ENCODE measurements at regions not wholly inside any gene's neighbourhood (a gene's known extent, or its start where the extent isn't known, plus 50 kb on each side); places are given as distances from the start of the nearest gene placed in this dataset.

DNA sequence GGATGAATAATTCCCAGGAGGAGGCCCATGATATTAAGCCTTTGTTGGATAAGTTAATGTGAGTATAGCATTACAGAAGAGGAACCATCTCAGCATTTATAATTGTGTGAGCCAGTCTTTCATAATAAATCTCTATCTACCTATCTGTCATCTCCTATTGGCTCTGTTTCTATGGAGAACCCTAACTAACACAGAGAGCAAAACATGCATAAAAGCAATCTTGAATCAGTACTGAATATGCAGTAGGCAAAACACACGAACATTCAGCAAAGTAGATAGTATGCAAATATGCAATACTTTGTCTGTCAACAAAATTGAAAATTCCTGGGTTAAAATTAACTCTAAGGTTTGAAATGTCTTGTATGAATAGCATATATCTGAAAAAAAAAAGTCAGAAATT is 966.3 kb downstream of the DIAPH3 start:
- WGBS, 2 donors, result 61 to 69% methylated on average over 1 of the region's 1 CpG
- no peak overlapping the region for H3K4me3 ChIP-seq
- ATAC-seq, result no peak
- peaks cover 8% of the 10 kb centered on the region for H3K4me1 ChIP-seq
- no peak overlapping the region for H3K27ac ChIP-seq
- H3K36me3 ChIP-seq (replicated peaks in 1 of 2; ENCODE audit: insufficient read depth in 1 of 2, low read depth in 2 of 2), result no peaks in the 10 kb centered on the region
- no peaks in the 10 kb centered on the region for H3K27me3 ChIP-seq
- DNase-seq, result no peak
- TF ChIP-seq, protein P1, sequence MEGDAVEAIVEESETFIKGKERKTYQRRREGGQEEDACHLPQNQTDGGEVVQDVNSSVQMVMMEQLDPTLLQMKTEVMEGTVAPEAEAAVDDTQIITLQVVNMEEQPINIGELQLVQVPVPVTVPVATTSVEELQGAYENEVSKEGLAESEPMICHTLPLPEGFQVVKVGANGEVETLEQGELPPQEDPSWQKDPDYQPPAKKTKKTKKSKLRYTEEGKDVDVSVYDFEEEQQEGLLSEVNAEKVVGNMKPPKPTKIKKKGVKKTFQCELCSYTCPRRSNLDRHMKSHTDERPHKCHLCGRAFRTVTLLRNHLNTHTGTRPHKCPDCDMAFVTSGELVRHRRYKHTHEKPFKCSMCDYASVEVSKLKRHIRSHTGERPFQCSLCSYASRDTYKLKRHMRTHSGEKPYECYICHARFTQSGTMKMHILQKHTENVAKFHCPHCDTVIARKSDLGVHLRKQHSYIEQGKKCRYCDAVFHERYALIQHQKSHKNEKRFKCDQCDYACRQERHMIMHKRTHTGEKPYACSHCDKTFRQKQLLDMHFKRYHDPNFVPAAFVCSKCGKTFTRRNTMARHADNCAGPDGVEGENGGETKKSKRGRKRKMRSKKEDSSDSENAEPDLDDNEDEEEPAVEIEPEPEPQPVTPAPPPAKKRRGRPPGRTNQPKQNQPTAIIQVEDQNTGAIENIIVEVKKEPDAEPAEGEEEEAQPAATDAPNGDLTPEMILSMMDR (IDR thresholded peaks at IDR 0.05), result no peak
- no peak for TF ChIP-seq POLR2A (IDR thresholded peaks at IDR 0.05)
- H3K9me3 ChIP-seq, result no peaks in the 10 kb centered on the region
- intact Hi-C loops (cut with DNase I), result no loop called here

DNA sequence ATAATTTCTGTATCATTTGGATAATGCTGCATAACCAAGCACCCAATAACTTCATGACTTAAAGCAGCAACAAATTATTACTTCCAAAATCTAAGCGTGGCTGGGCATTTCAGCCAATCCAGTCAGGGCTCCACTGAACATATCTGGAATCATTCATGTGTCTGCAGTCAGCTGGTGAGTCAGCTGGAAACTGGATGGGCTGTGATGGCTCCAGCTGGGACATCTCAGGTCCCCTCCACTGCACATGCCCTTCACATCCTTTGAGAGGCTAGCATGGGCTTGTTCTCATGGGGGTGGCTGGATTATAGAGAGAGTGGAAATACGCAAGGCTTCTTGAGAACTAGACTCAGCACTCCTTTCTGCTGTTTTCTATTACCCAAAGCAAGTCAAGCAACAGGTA is 961.9 kb downstream of the DIAPH3 start:
- no peaks in the 10 kb centered on the region for H3K9me3 ChIP-seq
- no peak overlapping the region for H3K4me3 ChIP-seq
- WGBS, 2 donors, result 94 to 96% methylated on average over 2 of the region's 2 CpGs
- H3K4me1 ChIP-seq, result no peaks in the 10 kb centered on the region
- H3K36me3 ChIP-seq (replicated peaks in 1 of 2; ENCODE audit: insufficient read depth in 1 of 2, low read depth in 2 of 2), result no peaks in the 10 kb centered on the region
- intact Hi-C loops (cut with DNase I), result no loop called here
- no peak for DNase-seq
- no peak for ATAC-seq
- TF ChIP-seq, protein P1 (IDR thresholded peaks at IDR 0.05), result no peak
- TF ChIP-seq POLR2A (IDR thresholded peaks at IDR 0.05), result no peak
- no peaks in the 10 kb centered on the region for H3K27me3 ChIP-seq
- H3K27ac ChIP-seq, result no peak overlapping the region

DNA sequence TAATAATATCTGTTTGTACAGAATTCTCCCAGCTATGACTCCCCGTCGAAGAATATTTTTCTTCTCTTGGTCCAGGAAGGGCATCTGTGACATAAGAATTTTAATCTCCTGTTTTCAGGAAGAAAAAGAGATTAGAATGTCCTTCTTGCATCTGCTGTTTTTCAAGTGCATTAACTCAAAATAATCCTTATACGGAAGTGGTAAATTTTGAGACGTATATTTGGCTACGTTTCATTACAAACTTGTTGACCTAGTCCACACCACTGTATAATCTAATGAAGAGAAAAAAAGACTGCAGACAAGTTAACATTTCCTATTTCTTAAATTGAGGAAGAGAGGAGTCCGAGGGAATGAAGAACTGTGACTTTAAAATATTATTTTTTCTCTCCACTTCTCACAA is 959.9 kb downstream of the DIAPH3 start:
- TF ChIP-seq POLR2A (IDR thresholded peaks at IDR 0.05), result no peak
- TF ChIP-seq, protein P1 (IDR thresholded peaks at IDR 0.05), result no peak
- ATAC-seq, result no peak
- 68 to 71% methylated on average over 6 of the region's 6 CpGs for WGBS, 2 donors
- no peak overlapping the region for H3K27ac ChIP-seq
- intact Hi-C loops (cut with DNase I), result no loop called here
- no peaks in the 10 kb centered on the region for H3K27me3 ChIP-seq
- no peaks in the 10 kb centered on the region for H3K36me3 ChIP-seq (replicated peaks in 1 of 2; ENCODE audit: insufficient read depth in 1 of 2, low read depth in 2 of 2)
- H3K9me3 ChIP-seq, result no peaks in the 10 kb centered on the region
- no peaks in the 10 kb centered on the region for H3K4me1 ChIP-seq
- H3K4me3 ChIP-seq, result no peak overlapping the region
- no peak for DNase-seq

DNA sequence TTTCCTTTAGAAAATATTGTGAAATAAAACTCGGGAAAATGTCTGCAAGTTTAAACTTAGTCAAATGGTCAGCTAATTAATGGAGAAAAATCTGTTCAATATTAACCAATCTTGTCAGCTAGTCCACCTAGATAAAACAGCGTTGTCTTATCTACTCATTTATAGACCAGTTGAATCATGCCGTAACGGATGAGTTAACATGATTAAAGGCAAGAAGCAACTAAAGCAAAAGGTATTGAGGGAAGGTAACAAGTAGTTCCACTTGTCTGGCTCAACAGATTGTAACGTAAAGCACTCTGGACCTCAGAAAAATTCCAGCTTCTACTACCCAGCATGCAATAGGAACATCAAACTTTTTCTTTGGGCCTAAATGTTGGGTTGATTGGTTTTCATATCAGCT is 958.2 kb downstream of the DIAPH3 start:
- H3K4me3 ChIP-seq, result no peak overlapping the region
- ATAC-seq, result no peak
- intact Hi-C loops (cut with DNase I), result no loop called here
- H3K36me3 ChIP-seq (replicated peaks in 1 of 2; ENCODE audit: insufficient read depth in 1 of 2, low read depth in 2 of 2), result no peaks in the 10 kb centered on the region
- no peaks in the 10 kb centered on the region for H3K27me3 ChIP-seq
- TF ChIP-seq, protein P1 (IDR thresholded peaks at IDR 0.05), result no peak
- no peak for TF ChIP-seq POLR2A (IDR thresholded peaks at IDR 0.05)
- no peak overlapping the region for H3K27ac ChIP-seq
- H3K9me3 ChIP-seq, result no peaks in the 10 kb centered on the region
- DNase-seq, result no peak
- no peaks in the 10 kb centered on the region for H3K4me1 ChIP-seq
- 55 to 60% methylated on average over 5 of the region's 5 CpGs for WGBS, 2 donors

DNA sequence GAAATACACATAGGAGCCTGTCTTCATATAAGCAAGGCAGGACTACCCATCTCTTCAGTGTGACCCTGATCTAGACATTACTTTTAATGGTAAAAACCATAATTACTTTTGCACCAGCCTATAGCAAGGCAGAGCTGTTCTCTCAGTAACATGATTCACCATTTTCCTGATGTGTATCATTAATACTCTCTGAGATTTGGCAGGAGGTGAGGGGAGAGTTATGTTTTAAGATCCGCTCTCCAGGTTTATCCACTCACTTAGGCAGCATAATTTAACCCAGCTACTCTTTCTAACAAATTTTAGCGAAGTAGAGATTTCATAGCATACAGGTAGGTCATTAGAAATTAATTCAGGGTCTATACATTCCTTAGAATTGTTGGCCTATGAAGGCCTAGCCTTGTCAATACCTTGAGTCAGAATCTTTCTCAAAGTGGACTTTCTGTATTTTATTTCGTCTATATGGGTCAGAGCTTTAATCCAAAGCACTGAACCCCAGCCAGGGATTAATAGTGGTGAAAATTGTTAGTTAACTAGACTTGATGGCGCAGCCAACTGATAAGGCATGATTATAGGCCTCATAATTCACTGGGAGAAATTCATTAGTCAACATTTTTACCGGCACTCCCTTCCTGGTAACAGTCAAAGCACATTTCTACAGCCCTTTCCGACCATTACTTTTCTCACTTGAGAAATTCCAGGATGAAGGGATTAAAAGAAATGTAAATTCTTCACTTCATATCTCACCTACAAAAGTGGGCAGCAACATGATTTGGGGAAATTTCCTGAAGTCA is 955.1 kb downstream of the DIAPH3 start:
- Histone ChIP-seq H3K4me3 (no peak overlapping the region), H3K36me3 (replicated peaks in 1 of 2; ENCODE audit: insufficient read depth in 1 of 2, low read depth in 2 of 2) (no peaks in the 10 kb centered on the region), H3K9me3 (no peaks in the 10 kb centered on the region), H3K27me3 (no peaks in the 10 kb centered on the region), H3K27ac (no peak overlapping the region), H3K4me1 (no peaks in the 10 kb centered on the region)
- ATAC-seq, result no peak
- WGBS, 2 donors, result 65 to 73% methylated on average over 6 of the region's 6 CpGs
- DNase-seq, result no peak
- TF ChIP-seq, protein P1 (IDR thresholded peaks at IDR 0.05), result no peak
- TF ChIP-seq POLR2A (IDR thresholded peaks at IDR 0.05), result no peak
- intact Hi-C loops (cut with DNase I), result no loop called here
